ENCODE measurements at regions not wholly inside any gene's neighbourhood (a gene's known extent, or its start where the extent isn't known, plus 50 kb on each side); places are given as distances from the start of the nearest gene placed in this dataset.
"Not testable (repeated sequence)": the region's sequence is repeated elsewhere in the genome, so short reads cannot be mapped to it uniquely, and the experiment has no call there.

GRCh38 chr1:145504834-145505413 is 79.5 kb upstream of the NBPF20 start:
- H3K27ac Mint-ChIP-seq; H3K27me3 Mint-ChIP-seq (ENCODE audit: low read depth); H3K36me3 Mint-ChIP-seq (ENCODE audit: low read depth); DNase-seq (ENCODE audit: low spot score); H3K4me3 Mint-ChIP-seq (ENCODE audit: low read depth); H3K9me3 Mint-ChIP-seq; intact Hi-C loops (cut with micrococcal nuclease); H3K4me1 Mint-ChIP-seq (ENCODE audit: low read depth): not testable (repeated sequence)

GRCh38 chr1:145504310-145504709 is 78.9 kb upstream of the NBPF20 start:
- H3K4me1 Mint-ChIP-seq (ENCODE audit: low read depth); H3K27me3 Mint-ChIP-seq (ENCODE audit: low read depth); H3K36me3 Mint-ChIP-seq (ENCODE audit: low read depth); intact Hi-C loops (cut with micrococcal nuclease); H3K27ac Mint-ChIP-seq; H3K4me3 Mint-ChIP-seq (ENCODE audit: low read depth); DNase-seq (ENCODE audit: low spot score); H3K9me3 Mint-ChIP-seq: not testable (repeated sequence)

- H3K27me3 Mint-ChIP-seq (ENCODE audit: low read depth); H3K9me3 Mint-ChIP-seq; intact Hi-C loops (cut with micrococcal nuclease); H3K36me3 Mint-ChIP-seq (ENCODE audit: low read depth); H3K27ac Mint-ChIP-seq; H3K4me3 Mint-ChIP-seq (ENCODE audit: low read depth); DNase-seq (ENCODE audit: low spot score); H3K4me1 Mint-ChIP-seq (ENCODE audit: low read depth): not testable (repeated sequence)
These were observed 74.8 kb upstream of the NBPF20 start for GRCh38 chr1:145500251-145500650.

GRCh38 chr1:145495077-145495871 is 69.9 kb upstream of the NBPF20 start:
- DNase-seq (ENCODE audit: low spot score); H3K27me3 Mint-ChIP-seq (ENCODE audit: low read depth); H3K4me1 Mint-ChIP-seq (ENCODE audit: low read depth); H3K9me3 Mint-ChIP-seq; H3K4me3 Mint-ChIP-seq (ENCODE audit: low read depth); H3K27ac Mint-ChIP-seq; intact Hi-C loops (cut with micrococcal nuclease); H3K36me3 Mint-ChIP-seq (ENCODE audit: low read depth): not testable (repeated sequence)

- H3K4me1 Mint-ChIP-seq (ENCODE audit: low read depth); DNase-seq (ENCODE audit: low spot score); H3K9me3 Mint-ChIP-seq; H3K27ac Mint-ChIP-seq; H3K36me3 Mint-ChIP-seq (ENCODE audit: low read depth); intact Hi-C loops (cut with micrococcal nuclease): not testable (repeated sequence)
- peaks cover 14% of the 10 kb centered on the region for H3K27me3 Mint-ChIP-seq (ENCODE audit: low read depth)
- peak overlapping the region; percentile 58 for H3K4me3 Mint-ChIP-seq (ENCODE audit: low read depth)
These were observed 63.0 kb upstream of the NBPF20 start for GRCh38 chr1:145488193-145488933.

GRCh38 chr1:145487156-145487555 is 61.8 kb upstream of the NBPF20 start:
- Mint-ChIP-seq H3K27me3 (ENCODE audit: low read depth) (peaks cover 15% of the 10 kb centered on the region), H3K4me3 (ENCODE audit: low read depth) (peak overlapping the region; percentile 58)
- H3K27ac Mint-ChIP-seq; H3K36me3 Mint-ChIP-seq (ENCODE audit: low read depth); intact Hi-C loops (cut with micrococcal nuclease); H3K4me1 Mint-ChIP-seq (ENCODE audit: low read depth); DNase-seq (ENCODE audit: low spot score); H3K9me3 Mint-ChIP-seq: not testable (repeated sequence)

GRCh38 chr1:145484257-145484656 is 58.9 kb upstream of the NBPF20 start:
- H3K9me3 Mint-ChIP-seq; H3K36me3 Mint-ChIP-seq (ENCODE audit: low read depth); intact Hi-C loops (cut with micrococcal nuclease); H3K27ac Mint-ChIP-seq; H3K4me3 Mint-ChIP-seq (ENCODE audit: low read depth); H3K4me1 Mint-ChIP-seq (ENCODE audit: low read depth); DNase-seq (ENCODE audit: low spot score): not testable (repeated sequence)
- peaks cover 13% of the 10 kb centered on the region for H3K27me3 Mint-ChIP-seq (ENCODE audit: low read depth)

- H3K36me3 Mint-ChIP-seq (ENCODE audit: low read depth); H3K4me1 Mint-ChIP-seq (ENCODE audit: low read depth); DNase-seq (ENCODE audit: low spot score); H3K9me3 Mint-ChIP-seq; intact Hi-C loops (cut with micrococcal nuclease); H3K27ac Mint-ChIP-seq; H3K4me3 Mint-ChIP-seq (ENCODE audit: low read depth): not testable (repeated sequence)
- peaks cover 15% of the 10 kb centered on the region for H3K27me3 Mint-ChIP-seq (ENCODE audit: low read depth)
These were observed 56.9 kb upstream of the NBPF20 start for GRCh38 chr1:145482214-145482860.

GRCh38 chr1:145475962-145476361 is 50.6 kb upstream of the NBPF20 start:
- H3K27ac Mint-ChIP-seq; intact Hi-C loops (cut with micrococcal nuclease); DNase-seq (ENCODE audit: low spot score); H3K4me1 Mint-ChIP-seq (ENCODE audit: low read depth); H3K36me3 Mint-ChIP-seq (ENCODE audit: low read depth); H3K9me3 Mint-ChIP-seq: not testable (repeated sequence)
- peak overlapping the region; percentile 62 for H3K4me3 Mint-ChIP-seq (ENCODE audit: low read depth)
- H3K27me3 Mint-ChIP-seq (ENCODE audit: low read depth): peaks cover 12% of the 10 kb centered on the region

- Mint-ChIP-seq H3K4me3 (ENCODE audit: low read depth) (peak overlapping the region; percentile 70), H3K27me3 (ENCODE audit: low read depth) (peaks cover 12% of the 10 kb centered on the region)
- H3K4me1 Mint-ChIP-seq (ENCODE audit: low read depth); H3K9me3 Mint-ChIP-seq; intact Hi-C loops (cut with micrococcal nuclease); H3K27ac Mint-ChIP-seq; H3K36me3 Mint-ChIP-seq (ENCODE audit: low read depth); DNase-seq (ENCODE audit: low spot score): not testable (repeated sequence)
These were observed 50.0 kb upstream of the NBPF20 start for GRCh38 chr1:145475369-145475915.
